GM18505 (cell line): ENCODE measurements at regions not wholly inside any gene's neighbourhood (a gene's known extent, or its start where the extent isn't known, plus 50 kb on each side); places are given as distances from the start of the nearest gene placed in this dataset.

Experiments
- ATAC-seq: cut with Tn5 transposase; IDR thresholded peaks from one replicate; pipeline ENCODE4 v1.9.1; 2021; ENCODE audit not compliant: unreplicated experiment
- POLR2A ChIP-seq: IDR thresholded peaks from 4 replicates; pipeline ENCODE4 v1.6.1; 2011; ENCODE audit warnings: borderline replicate concordance; ENCODE audit not compliant: insufficient read depth, insufficient read length; ENCODE audit errors: extremely low read depth

- TF ChIP-seq POLR2A: no peak
- no peak for ATAC-seq
These were observed 455.2 kb upstream of the ARPP21 start for GRCh38 chr3:35183927-35184675.

DNA sequence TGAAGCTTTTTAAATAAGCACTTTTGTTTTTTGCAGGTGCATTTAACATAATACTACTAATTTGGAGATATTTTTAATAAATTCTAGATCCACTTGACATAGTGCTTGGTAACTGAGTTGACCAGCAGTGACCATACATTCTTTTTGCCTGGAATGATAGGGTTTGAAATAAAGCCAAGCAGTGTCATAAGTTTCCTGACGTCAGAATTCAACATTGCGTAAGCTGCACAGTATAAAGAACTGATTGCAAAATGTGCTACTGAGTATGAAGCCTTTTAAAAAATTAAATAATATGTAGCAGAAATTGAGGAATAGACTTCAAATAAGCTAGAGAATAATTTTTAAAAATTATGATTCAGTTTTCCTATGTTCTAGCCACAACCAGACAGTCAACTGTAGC lies 454.6 kb upstream of the ARPP21 start:
- TF ChIP-seq POLR2A: no peak
- ATAC-seq: no peak

DNA sequence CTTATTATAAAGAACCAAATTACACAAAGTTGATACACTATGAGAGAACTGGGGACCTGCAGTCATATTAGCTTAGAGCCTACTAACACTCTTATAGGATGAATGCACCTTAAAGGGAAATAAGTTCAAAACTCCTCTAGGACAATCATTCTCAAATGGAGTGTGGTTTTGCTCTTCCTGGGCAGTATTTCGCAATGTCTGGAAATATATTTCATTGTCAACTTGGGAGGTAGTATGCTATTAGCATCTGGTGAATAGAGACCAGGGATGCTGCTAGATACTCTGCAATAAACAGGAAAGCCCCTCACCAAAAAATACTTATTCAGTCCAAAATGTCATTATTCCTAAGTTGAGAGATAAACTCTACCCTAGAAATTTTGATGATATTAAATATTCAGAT lies 451.4 kb upstream of the ARPP21 start:
- ATAC-seq: no peak
- TF ChIP-seq POLR2A: no peak

- no peak for ATAC-seq
- no peak for TF ChIP-seq POLR2A
These were observed 444.7 kb upstream of the ARPP21 start for GRCh38 chr3:35194666-35195065.

- TF ChIP-seq POLR2A: no peak
- ATAC-seq: no peak
These were observed 440.5 kb upstream of the ARPP21 start for GRCh38 chr3:35198857-35199256.

DNA sequence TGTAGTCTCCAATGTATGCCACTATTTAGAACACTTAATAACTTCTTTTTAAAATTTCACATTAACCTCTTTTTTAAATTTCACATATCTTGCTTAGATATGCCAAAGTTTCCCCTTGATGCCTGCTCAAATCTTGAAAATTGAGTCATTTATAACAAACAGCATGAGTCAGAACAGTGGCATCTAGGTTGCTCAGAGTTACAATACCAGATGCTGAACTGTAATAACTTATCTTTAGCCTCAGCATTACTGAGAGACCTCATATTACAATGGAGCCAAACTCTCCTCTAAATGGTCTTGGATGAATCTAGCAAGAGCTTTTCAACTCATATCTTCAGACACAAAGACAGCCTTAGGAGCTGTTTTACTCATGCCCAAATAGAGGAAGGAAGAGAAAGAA lies 439.3 kb upstream of the ARPP21 start:
- TF ChIP-seq POLR2A: no peak
- ATAC-seq: no peak

DNA sequence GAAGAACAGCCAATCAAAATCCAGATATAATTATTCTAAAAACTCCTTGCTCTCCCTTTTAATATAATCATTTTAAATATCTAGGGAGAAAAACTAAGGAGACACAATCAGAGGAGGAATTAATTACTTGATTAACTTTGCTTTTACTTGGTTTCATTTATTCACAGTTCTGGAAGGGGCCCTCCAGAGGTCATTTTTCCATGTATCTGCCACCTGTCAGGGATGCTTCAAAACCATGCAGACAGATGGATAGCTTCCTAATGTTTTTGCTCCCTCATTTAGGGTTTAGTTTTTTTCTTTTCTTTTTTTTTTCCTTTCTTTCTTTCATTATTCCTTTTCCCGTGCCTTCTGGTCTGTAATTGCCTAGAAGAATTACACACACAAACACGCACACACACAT lies 438.1 kb upstream of the ARPP21 start:
- TF ChIP-seq POLR2A: no peak
- no peak for ATAC-seq

DNA sequence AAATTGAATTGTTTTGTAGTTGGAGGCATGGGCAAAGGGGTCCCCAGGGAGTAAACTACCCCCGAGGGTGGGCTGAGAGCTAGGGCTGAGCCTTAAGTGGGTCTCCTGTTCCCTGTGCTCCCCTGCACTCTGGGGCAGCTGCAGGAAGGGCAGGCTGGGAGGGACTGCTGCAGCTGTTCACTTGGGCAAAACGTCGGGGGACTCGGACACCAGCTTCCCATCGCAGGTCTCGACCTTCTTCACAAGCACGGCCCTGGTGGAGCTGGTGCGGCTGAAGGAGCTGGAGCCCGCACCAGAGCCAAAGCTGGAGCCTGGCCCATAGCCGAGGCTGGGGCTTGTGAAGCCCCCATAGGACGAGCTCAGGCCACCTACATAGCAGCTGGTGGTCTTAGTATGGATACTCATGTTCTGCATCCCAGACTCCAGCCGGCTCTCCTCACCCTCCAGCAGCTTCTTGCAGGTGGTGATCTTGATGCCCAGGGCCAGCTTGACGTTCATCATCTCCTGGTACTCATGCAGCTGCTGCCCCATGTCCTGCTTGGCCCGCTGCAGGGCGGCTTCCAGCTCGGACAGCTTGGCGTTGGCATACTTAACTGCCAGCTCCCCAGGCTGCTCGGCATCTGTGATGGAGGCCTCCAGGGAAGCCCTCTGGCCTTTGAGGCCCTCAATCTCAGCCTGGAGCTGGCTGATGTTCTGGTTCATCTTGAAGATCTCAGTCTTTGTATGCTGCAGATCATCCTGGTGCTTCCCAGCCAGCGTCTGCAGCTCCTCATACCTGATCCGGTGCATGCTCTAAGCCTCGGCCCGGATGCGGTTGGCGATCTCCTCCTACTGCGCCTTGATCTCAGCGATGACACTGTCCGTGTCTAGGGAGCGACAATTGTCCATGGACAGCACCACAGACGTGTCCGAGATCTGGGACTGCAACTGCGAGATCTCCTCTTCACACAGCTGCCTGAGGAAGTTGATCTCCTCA lies 423.5 kb upstream of the ARPP21 start:
- TF ChIP-seq POLR2A: no peak
- ATAC-seq: no peak

DNA sequence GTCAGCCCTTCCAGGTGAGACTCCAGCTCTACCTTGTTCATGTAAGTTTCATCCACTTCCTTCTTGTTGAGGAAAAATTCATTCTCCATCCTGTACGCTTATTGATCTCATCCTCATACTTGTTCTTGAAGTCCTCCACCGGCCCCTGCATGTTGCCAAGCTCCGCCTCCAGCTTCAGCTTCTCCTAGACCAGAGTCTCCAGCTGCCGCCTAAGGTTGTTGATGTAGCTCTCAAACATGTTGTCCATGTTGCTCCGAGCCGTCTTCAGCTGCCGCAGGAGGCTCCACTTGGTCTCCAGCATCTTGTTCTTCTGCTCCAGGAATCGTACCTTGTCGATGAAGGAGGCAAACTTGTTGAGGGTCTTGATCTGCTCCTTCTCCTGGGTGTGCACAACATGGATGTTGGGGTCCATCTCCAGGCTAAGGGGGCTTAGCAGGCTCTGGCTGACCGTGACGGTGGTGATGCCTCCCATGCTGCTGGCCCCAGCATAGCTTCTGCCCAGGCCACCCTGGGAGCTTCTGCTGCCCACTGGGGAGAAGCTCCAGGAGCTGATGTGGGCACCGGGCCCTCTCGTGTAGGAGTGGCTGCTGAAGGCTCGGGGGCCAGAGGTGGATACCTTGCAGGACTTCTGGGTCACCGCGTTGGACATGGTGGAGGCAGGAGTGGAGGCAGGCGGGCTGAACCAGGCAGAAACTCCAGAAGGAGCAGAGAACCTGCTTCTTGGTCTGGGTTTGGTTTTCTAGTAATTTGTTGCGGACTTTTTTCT lies 422.6 kb upstream of the ARPP21 start:
- TF ChIP-seq POLR2A: no peak
- ATAC-seq: no peak

GRCh38 chr3:35223632-35224394 lies 415.5 kb upstream of the ARPP21 start:
- no peak for ATAC-seq
- TF ChIP-seq POLR2A: no peak

DNA sequence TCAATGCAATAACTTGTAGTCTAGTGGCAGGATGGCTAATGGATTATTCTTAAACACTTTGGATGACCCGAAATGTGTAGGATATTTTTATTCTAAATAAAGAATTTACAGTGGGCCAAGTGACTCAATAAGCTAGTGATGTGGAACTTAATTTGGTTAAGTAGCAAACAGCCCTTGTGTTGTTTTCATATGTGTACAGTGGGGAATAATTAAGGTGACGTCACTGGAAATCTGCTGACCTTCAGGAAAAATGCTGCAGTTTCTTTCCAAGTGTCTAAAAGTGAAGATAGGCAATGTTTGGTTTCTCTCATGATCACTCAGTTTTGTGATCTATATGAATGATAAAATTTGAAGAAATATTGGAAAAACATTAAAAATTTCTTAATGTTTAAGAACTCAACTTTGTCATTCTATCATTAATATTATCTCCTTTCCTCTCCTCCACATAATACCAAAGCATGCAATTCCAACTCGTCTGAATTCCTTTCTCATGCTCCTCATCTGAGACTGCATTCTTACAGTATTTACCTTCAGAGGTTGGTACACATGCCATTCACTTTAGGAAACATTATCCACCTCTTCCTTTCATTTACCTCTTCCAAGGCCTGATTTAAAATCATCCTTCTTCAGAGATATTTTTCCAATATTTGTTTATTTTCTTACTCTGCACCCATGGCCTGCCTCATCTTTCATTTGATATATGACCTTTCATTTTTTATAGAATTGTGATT lies 414.6 kb upstream of the ARPP21 start:
- ATAC-seq: no peak
- TF ChIP-seq POLR2A: no peak

DNA sequence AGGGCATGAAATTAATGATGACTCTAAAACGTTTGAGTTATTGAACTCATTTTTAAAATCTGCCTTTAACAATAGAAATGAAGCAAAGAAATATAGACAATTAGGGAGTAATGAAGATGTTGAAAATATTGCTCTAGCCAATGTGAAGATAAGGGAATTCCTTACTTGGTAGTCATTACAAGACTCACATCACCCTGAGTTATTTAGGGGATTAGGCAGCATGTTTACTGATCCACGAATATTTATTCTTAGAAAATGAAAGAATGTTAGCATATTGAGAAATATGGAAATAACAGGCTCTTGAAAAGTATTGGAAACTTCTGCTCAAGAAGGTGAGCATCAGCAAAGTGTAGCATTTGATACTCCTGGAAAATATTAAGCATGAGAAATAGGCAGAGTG lies 398.1 kb upstream of the ARPP21 start:
- ATAC-seq: no peak
- TF ChIP-seq POLR2A: no peak

GRCh38 chr3:35254917-35255316 lies 384.4 kb upstream of the ARPP21 start:
- no peak for ATAC-seq

GRCh38 chr3:35257641-35258040 lies 381.7 kb upstream of the ARPP21 start:
- TF ChIP-seq POLR2A: no peak
- ATAC-seq: no peak

More at GRCh38 chr3:35254917-35255316, 384.4 kb upstream of the ARPP21 start:
- TF ChIP-seq POLR2A: no peak
